ENCODE measurements at regions not wholly inside any gene's neighbourhood (a gene's known extent, or its start where the extent isn't known, plus 50 kb on each side); places are given as distances from the start of the nearest gene placed in this dataset.

DNA sequence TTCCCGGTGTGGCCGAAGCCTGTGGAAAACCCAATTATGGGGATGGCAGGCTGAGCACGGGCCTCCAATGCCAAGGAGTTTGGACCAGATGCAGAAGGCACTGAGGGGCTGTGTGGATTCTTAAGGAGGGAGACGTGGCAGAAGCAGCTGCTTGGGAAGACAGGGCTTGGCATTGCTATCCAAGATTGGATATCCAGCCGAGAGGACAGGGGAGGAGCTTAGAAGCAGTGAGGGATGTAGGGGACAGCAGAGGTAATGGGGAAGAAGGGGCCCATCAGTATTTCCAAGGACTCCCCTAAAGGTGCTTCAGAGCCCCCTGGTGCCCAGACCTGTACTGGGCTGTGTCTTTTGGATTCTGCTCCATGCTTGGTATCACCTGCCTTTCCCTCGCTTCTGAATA, 112.8 kb upstream of the TLE3 start:
- TF ChIP-seq, protein P1, sequence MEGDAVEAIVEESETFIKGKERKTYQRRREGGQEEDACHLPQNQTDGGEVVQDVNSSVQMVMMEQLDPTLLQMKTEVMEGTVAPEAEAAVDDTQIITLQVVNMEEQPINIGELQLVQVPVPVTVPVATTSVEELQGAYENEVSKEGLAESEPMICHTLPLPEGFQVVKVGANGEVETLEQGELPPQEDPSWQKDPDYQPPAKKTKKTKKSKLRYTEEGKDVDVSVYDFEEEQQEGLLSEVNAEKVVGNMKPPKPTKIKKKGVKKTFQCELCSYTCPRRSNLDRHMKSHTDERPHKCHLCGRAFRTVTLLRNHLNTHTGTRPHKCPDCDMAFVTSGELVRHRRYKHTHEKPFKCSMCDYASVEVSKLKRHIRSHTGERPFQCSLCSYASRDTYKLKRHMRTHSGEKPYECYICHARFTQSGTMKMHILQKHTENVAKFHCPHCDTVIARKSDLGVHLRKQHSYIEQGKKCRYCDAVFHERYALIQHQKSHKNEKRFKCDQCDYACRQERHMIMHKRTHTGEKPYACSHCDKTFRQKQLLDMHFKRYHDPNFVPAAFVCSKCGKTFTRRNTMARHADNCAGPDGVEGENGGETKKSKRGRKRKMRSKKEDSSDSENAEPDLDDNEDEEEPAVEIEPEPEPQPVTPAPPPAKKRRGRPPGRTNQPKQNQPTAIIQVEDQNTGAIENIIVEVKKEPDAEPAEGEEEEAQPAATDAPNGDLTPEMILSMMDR (IDR thresholded peaks at IDR 0.05; ENCODE audit: insufficient read depth, low read length), result no peak
- TF ChIP-seq POLR2AphosphoS5 (IDR thresholded peaks at IDR 0.05; ENCODE audit: low read depth), result no peak
- TF ChIP-seq, protein P2, sequence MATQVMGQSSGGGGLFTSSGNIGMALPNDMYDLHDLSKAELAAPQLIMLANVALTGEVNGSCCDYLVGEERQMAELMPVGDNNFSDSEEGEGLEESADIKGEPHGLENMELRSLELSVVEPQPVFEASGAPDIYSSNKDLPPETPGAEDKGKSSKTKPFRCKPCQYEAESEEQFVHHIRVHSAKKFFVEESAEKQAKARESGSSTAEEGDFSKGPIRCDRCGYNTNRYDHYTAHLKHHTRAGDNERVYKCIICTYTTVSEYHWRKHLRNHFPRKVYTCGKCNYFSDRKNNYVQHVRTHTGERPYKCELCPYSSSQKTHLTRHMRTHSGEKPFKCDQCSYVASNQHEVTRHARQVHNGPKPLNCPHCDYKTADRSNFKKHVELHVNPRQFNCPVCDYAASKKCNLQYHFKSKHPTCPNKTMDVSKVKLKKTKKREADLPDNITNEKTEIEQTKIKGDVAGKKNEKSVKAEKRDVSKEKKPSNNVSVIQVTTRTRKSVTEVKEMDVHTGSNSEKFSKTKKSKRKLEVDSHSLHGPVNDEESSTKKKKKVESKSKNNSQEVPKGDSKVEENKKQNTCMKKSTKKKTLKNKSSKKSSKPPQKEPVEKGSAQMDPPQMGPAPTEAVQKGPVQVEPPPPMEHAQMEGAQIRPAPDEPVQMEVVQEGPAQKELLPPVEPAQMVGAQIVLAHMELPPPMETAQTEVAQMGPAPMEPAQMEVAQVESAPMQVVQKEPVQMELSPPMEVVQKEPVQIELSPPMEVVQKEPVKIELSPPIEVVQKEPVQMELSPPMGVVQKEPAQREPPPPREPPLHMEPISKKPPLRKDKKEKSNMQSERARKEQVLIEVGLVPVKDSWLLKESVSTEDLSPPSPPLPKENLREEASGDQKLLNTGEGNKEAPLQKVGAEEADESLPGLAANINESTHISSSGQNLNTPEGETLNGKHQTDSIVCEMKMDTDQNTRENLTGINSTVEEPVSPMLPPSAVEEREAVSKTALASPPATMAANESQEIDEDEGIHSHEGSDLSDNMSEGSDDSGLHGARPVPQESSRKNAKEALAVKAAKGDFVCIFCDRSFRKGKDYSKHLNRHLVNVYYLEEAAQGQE (IDR thresholded peaks at IDR 0.05; ENCODE audit: insufficient replicate concordance, low read depth), result no peak
- TF ChIP-seq GABPA (IDR thresholded peaks at IDR 0.05; ENCODE audit: low read depth), result no peak
